ENCODE measurements at regions not wholly inside any gene's neighbourhood (a gene's known extent, or its start where the extent isn't known, plus 50 kb on each side); places are given as distances from the start of the nearest gene placed in this dataset.

- TF ChIP-seq SIRT6 (IDR thresholded peaks at IDR 0.05; ENCODE audit: low read length) (no peak), CTCF (IDR thresholded peaks at IDR 0.05; ENCODE audit: control extremely low read depth in 1 of 3, insufficient read depth in 1 of 3, low read depth in 1 of 3, low read length in 3 of 3) (no peak)
Measured at GRCh38 chr2:65483763-65484162, 51.4 kb upstream of the SPRED2 start.
